DMS153 (cell line): ENCODE measurements at regions not wholly inside any gene's neighbourhood (a gene's known extent, or its start where the extent isn't known, plus 50 kb on each side); places are given as distances from the start of the nearest gene placed in this dataset.

Source experiments
- DNase-seq: peaks from one replicate; lab custom pipeline; 2025; lab: John Stamatoyannopoulos, UW

GRCh38 chr3:69568951-69569350 is 170.3 kb upstream of the MITF start:
- no peak for DNase-seq

GRCh38 chr3:69568458-69568857 is 170.8 kb upstream of the MITF start:
- no peak for DNase-seq

GRCh38 chr3:69567710-69568052 is 171.6 kb upstream of the MITF start:
- DNase-seq, result no peak

GRCh38 chr3:69567023-69567709 is 172.1 kb upstream of the MITF start:
- DNase-seq, result no peak

GRCh38 chr3:69566275-69566674 is 173.0 kb upstream of the MITF start:
- no peak for DNase-seq

- DNase-seq, result no peak
Measured at GRCh38 chr3:69565316-69565715, 173.9 kb upstream of the MITF start.

GRCh38 chr3:69563981-69564380 is 175.3 kb upstream of the MITF start:
- no peak for DNase-seq

GRCh38 chr3:69563151-69563550 is 176.1 kb upstream of the MITF start:
- no peak for DNase-seq

GRCh38 chr3:69562020-69562419 is 176.1 kb upstream of the FRMD4B start:
- no peak for DNase-seq

GRCh38 chr3:69560818-69561217 is 174.9 kb upstream of the FRMD4B start:
- DNase-seq, result no peak

GRCh38 chr3:69560116-69560515 is 174.2 kb upstream of the FRMD4B start:
- DNase-seq, result no peak

- no peak for DNase-seq
Measured at GRCh38 chr3:69558912-69559311, 173.0 kb upstream of the FRMD4B start.

GRCh38 chr3:69554576-69554975 is 168.7 kb upstream of the FRMD4B start:
- DNase-seq, result no peak

- DNase-seq, result no peak
Measured at GRCh38 chr3:69553888-69554287, 168.0 kb upstream of the FRMD4B start.

GRCh38 chr3:69547461-69547880 is 161.6 kb upstream of the FRMD4B start:
- no peak for DNase-seq

- DNase-seq, result no peak
Measured at GRCh38 chr3:69542805-69543429, 157.0 kb upstream of the FRMD4B start.

GRCh38 chr3:69542089-69542804 is 156.4 kb upstream of the FRMD4B start:
- DNase-seq, result no peak

GRCh38 chr3:69541711-69542088 is 155.8 kb upstream of the FRMD4B start:
- DNase-seq, result no peak

GRCh38 chr3:69540706-69541581 is 155.1 kb upstream of the FRMD4B start:
- no peak for DNase-seq

GRCh38 chr3:69539134-69539533 is 153.2 kb upstream of the FRMD4B start:
- no peak for DNase-seq

- DNase-seq, result no peak
Measured at GRCh38 chr3:69538281-69538680, 152.4 kb upstream of the FRMD4B start.

GRCh38 chr3:69536306-69537020 is 150.6 kb upstream of the FRMD4B start:
- DNase-seq, result no peak
